Mesothelial cell of epicardium (in vitro differentiated cells): ENCODE measurements at regions not wholly inside any gene's neighbourhood (a gene's known extent, or its start where the extent isn't known, plus 50 kb on each side); places are given as distances from the start of the nearest gene placed in this dataset.

Experiments
- DNase-seq, 2 experiments: peaks; one replicate each; pipeline ENCODE4 v3.0.0; 2021; ENCODE audit warnings: low spot score in 2 of 2; ENCODE audit not compliant: unreplicated experiment in 2 of 2
- H3K27ac Mint-ChIP-seq: 2 replicates; pipeline ENCODE4 v1.8.0; 2021; ENCODE audit warnings: mixed read lengths
- H3K27me3 Mint-ChIP-seq: 2 replicates; pipeline ENCODE4 v1.8.0; 2021; ENCODE audit warnings: low read depth, mixed read lengths
- H3K36me3 Mint-ChIP-seq: 2 replicates; pipeline ENCODE4 v1.8.0; 2021; ENCODE audit warnings: mixed read lengths
- H3K4me1 Mint-ChIP-seq: 2 replicates; pipeline ENCODE4 v1.8.0; 2021; ENCODE audit warnings: mixed read lengths
- H3K4me3 Mint-ChIP-seq: 2 replicates; pipeline ENCODE4 v1.8.0; 2021; ENCODE audit warnings: mild to moderate bottlenecking, moderate library complexity, mixed read lengths
- H3K9me3 Mint-ChIP-seq: 2 replicates; pipeline ENCODE4 v1.8.0; 2021; ENCODE audit warnings: mixed read lengths
- CTCF ChIP-seq: fragments of 200-600 bp; sonication (generic); IDR thresholded peaks from one replicate; pipeline ENCODE4 v1.5.0; 2021; ENCODE audit warnings: antibody characterized with exemption; ENCODE audit not compliant: unreplicated experiment

- no peaks in the 10 kb centered on the region for H3K4me1 Mint-ChIP-seq
- H3K36me3 Mint-ChIP-seq: no peaks in the 10 kb centered on the region
- peaks cover 19% of the 10 kb centered on the region for H3K9me3 Mint-ChIP-seq
- DNase-seq: no peak
- H3K4me3 Mint-ChIP-seq: no peak overlapping the region
- no peak for TF ChIP-seq CTCF
- no peaks in the 10 kb centered on the region for H3K27me3 Mint-ChIP-seq
- no peak overlapping the region for H3K27ac Mint-ChIP-seq
These were observed 630.1 kb downstream of the TFAP2A start for GRCh38 chr6:9784786-9785185.

GRCh38 chr6:9783567-9783966, 631.3 kb downstream of the TFAP2A start:
- Mint-ChIP-seq H3K36me3 (no peaks in the 10 kb centered on the region), H3K27ac (no peak overlapping the region), H3K4me3 (no peak overlapping the region), H3K9me3 (peaks cover 19% of the 10 kb centered on the region), H3K27me3 (no peaks in the 10 kb centered on the region), H3K4me1 (no peaks in the 10 kb centered on the region)
- no peak for TF ChIP-seq CTCF
- no peak for DNase-seq

- no peak overlapping the region for H3K4me3 Mint-ChIP-seq
- TF ChIP-seq CTCF: no peak
- H3K9me3 Mint-ChIP-seq: peaks cover 7% of the 10 kb centered on the region
- DNase-seq: no peak
- no peaks in the 10 kb centered on the region for H3K36me3 Mint-ChIP-seq
- peaks cover 26% of the 10 kb centered on the region for H3K4me1 Mint-ChIP-seq
- peak overlapping the region; percentile 74 for H3K27ac Mint-ChIP-seq
- peaks cover 4% of the 10 kb centered on the region for H3K27me3 Mint-ChIP-seq
These were observed 648.5 kb downstream of the TFAP2A start for GRCh38 chr6:9766240-9766915.

GRCh38 chr6:9761220-9761619, 653.7 kb downstream of the TFAP2A start:
- no peak overlapping the region for H3K4me3 Mint-ChIP-seq
- no peaks in the 10 kb centered on the region for H3K36me3 Mint-ChIP-seq
- DNase-seq: no peak
- TF ChIP-seq CTCF: no peak
- peaks cover 11% of the 10 kb centered on the region for H3K4me1 Mint-ChIP-seq
- peaks cover under 1% of the 10 kb centered on the region for H3K9me3 Mint-ChIP-seq
- peaks cover 3% of the 10 kb centered on the region for H3K27me3 Mint-ChIP-seq
- H3K27ac Mint-ChIP-seq: no peak overlapping the region

GRCh38 chr6:9754515-9754914, 660.4 kb downstream of the TFAP2A start:
- Mint-ChIP-seq H3K4me1 (peaks cover 4% of the 10 kb centered on the region), H3K36me3 (no peaks in the 10 kb centered on the region), H3K4me3 (no peak overlapping the region), H3K27me3 (no peaks in the 10 kb centered on the region), H3K9me3 (no peaks in the 10 kb centered on the region), H3K27ac (no peak overlapping the region)
- no peak for DNase-seq
- no peak for TF ChIP-seq CTCF

- Mint-ChIP-seq H3K27ac (no peak overlapping the region), H3K4me3 (no peak overlapping the region), H3K36me3 (no peaks in the 10 kb centered on the region), H3K9me3 (no peaks in the 10 kb centered on the region), H3K27me3 (no peaks in the 10 kb centered on the region), H3K4me1 (peaks cover 7% of the 10 kb centered on the region)
- no peak for TF ChIP-seq CTCF
- no peak for DNase-seq
These were observed 668.9 kb downstream of the TFAP2A start for GRCh38 chr6:9745966-9746365.
